GM18520 (cell line): ENCODE measurements at regions not wholly inside any gene's neighbourhood (a gene's known extent, or its start where the extent isn't known, plus 50 kb on each side); places are given as distances from the start of the nearest gene placed in this dataset.

Experiments
- ATAC-seq: cut with Tn5 transposase; IDR thresholded peaks from one replicate; pipeline ENCODE4 v1.9.1; 2021; ENCODE audit not compliant: unreplicated experiment

DNA sequence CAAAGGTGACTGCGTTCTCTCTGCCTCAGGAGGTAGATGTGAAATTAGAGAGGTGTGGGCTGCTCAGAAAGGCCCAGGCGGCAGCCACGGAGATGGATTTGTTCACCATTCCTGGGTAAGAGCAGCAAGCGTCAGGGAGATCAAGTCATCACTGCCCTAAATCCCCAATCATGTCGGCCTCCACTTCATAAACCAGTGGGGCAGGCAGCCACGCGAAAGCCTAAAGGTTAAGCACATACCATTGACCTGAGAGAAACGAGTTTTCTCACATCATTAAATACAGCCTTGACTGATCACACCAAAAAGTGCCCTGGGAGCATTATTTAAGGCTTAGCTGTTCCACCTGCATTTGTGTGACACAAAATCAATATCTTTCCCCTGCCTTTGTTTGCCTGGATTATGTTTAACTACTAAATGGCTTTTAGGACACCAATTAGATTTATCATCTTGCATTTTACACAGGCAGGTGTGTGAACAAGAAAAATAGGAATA, 50.7 kb upstream of the FOXB1 start:
- no peak for ATAC-seq

DNA sequence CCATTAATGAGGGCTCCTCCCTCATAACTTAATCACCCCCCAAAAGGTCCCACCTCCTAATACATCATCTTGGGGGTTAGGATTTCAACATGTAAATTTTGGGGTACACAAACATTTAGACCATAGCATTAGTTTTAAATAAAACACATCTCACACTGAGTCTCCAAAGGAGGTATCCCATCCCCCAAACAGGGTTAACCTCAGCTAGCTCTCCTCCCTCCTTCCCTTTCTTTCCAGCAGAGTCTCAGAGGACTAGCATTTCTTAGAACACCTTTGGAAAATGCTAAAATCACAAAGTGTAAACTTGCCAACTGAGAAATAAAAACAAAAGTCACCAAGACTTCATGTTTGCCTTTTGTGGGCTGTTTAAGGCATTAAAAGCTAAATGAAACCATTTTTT, 51.2 kb upstream of the FOXB1 start:
- no peak for ATAC-seq

- no peak for ATAC-seq
These were observed 53.3 kb upstream of the FOXB1 start for GRCh38 chr15:59950603-59951388.

GRCh38 chr15:59948924-59949613, 55.0 kb upstream of the FOXB1 start:
- ATAC-seq, result no peak

- ATAC-seq, result no peak
These were observed 58.0 kb upstream of the FOXB1 start for GRCh38 chr15:59946084-59946483.

DNA sequence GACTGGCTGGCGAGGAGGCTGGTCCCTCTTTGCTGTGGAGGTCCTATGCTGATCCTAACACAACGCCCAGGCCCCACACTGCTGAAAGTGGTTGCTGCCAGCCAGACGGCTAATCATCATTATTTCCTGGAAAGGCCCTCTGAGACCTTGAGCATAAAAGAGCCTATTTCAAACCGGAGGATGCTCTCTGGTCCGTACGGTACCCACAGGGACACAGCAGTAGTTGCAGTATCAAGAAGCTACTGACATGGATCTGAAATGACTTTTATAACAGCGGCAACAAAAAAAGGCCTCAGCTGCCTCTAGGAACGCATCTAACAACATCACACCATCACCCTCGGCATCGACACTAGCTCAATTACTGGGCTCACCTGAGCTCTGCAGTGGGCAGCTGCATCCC, 59.1 kb upstream of the FOXB1 start:
- ATAC-seq, result no peak

- ATAC-seq, result no peak
These were observed 62.5 kb upstream of the FOXB1 start for GRCh38 chr15:59941612-59942011.

DNA sequence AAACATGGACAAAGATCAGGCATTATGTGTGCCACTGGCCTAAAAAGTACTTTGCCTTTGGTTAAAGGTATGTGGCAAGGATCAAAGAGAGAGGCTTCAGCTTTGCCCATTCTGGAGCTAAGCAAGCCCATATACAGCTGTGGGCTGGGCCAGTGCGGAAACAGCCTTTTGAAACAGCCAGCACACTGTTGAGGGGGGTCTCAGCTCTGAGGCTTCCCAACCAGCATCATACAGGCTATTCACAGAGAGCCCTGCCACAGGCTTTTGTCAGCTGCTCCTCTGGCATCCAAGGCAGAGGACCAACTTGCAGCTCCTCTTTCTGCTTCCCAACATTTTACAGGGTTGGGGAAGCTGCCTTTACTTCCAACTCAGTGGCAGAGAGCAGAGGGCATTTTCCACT, 63.2 kb upstream of the FOXB1 start:
- ATAC-seq, result no peak

DNA sequence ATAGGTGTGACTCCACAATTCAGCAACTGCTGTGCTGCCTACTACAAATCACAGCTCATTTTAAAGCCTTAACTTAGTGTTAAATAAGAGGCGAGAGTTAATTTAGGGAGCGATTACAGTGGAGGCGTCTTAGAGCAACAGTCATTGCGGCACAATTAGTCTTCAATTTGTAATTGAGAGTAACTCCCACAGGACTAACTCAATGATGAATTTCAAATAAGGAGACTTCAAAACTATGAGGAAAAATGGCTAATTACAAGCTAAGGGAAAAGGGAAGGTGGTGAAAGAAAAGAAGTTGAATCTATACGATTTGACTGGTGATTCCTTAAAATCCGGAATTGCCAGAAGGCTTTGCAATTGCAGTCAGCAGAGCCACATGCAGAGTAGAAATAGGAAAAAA, 63.7 kb upstream of the FOXB1 start:
- no peak for ATAC-seq

- no peak for ATAC-seq
These were observed 67.4 kb upstream of the FOXB1 start for GRCh38 chr15:59936741-59937140.

DNA sequence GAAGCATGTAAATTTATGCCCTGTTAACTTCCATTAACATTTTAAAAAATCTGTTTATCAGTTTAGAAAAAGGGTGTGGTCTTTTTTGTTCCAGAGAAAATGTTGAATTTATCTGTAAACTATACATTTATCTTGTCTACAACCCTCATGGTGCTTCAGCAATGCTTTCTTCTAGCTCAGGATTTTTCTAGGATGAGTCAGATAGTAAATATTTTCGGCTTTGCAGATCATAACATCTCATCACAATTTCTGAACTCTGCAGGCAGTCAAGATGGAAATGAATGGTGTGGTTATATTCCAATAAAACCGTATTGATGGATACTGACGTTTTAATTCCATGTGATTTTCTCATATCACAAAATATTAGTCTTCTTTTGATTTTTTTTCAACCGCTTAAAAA, 70.5 kb upstream of the FOXB1 start:
- ATAC-seq, result no peak

- no peak for ATAC-seq
These were observed 72.4 kb upstream of the FOXB1 start for GRCh38 chr15:59931646-59932261.

DNA sequence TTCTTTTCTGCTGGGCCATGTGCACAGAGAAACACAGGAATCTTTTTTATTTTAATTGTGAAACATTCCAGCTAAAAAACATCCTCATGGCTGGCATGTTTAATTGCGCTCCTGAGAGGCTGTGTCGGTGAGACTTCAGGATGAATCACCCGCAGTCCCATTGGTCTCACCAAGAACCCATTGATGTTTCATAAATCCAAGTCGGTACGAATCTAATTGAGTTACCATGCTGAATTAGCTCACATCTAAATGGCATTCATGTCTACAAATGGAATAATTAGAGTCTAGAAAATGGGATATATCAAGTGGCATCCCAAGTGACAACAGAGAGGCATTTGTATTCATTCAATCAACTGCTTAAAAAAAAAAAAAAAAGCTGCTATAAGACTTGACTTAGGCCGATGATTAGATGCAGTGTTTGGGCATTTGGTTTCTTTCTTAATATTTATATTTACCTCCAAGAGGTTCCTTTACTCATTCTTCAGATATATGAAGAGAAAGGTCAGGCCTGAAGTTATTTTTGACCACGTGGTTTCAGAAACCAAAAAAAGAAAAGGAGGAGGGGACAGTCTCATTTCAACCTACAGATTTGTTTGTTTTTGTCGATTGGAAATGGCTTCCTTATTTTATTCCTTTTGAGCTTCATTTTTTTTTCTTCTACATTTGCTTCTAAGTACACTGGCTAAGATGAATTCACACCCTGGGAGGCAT, 79.1 kb upstream of the FOXB1 start:
- ATAC-seq, result no peak

- no peak for ATAC-seq
These were observed 80.0 kb upstream of the FOXB1 start for GRCh38 chr15:59924096-59924495.

- no peak for ATAC-seq
These were observed 80.6 kb upstream of the FOXB1 start for GRCh38 chr15:59923508-59923907.

GRCh38 chr15:59918994-59919951, 84.8 kb upstream of the FOXB1 start:
- ATAC-seq, result peak; percentile 74

DNA sequence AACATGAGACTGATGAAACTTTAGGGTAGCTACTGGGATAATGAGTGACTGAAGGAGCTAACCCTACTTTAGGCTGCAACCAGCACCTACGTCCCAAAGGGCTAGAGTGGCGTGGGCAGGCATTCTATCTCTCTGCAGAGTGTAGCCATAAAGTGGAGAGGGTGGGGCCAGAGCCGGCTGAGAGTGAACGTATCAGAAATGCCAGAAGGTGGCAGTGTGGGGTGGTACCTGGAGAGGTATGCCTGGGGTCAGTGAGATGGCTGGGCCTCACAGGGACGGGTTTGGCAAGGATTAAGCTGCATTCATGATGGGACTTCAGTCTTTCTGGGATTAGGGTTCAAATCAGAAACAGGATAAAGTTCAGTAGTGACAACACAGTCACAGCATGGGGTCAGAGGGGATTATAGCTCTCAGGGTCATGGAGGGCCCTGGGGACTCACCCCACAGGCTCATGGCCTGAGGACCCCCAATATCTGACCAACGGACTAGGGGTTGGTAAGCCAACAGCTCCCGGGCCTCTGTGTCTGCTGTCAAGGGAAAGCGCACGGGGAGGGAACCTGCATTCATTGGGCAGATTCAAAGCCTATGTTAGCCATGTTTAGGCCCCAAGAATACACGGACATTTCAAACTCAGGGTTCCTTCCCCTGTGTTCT, 86.5 kb upstream of the FOXB1 start:
- peak; percentile 64 for ATAC-seq

- no peak for ATAC-seq
These were observed 98.1 kb upstream of the FOXB1 start for GRCh38 chr15:59906046-59906445.

DNA sequence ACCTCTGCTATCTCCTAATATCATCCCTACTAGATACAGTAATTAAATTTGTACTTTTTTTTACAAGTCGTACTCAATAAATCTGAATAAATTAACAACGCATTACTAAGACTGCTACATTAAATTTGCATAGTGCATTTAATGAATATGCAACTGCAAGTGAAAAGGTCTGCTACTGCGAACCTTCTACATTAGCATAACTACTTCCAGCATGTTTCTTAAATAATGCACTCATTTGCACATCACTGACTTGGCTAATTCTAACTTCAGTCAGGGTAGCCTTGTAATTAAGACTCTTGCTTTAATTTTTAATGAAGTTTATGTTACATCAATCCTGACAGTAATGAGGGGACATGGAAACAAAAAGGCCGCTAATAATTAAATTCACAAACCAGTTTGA, 98.9 kb upstream of the FOXB1 start:
- no peak for ATAC-seq
